ENCODE measurements at regions not wholly inside any gene's neighbourhood (a gene's known extent, or its start where the extent isn't known, plus 50 kb on each side); places are given as distances from the start of the nearest gene placed in this dataset.

GRCh38 chr7:34330308-34330707 lies 327.7 kb upstream of the NPSR1 start:
- no peak for DNase-seq
- Histone ChIP-seq H3K4me1 (ENCODE audit: insufficient read depth, low read length) (no peaks in the 10 kb centered on the region), H3K4me2 (ENCODE audit: insufficient read depth, low read length) (no peak overlapping the region), H3K9ac (ENCODE audit: low read depth, low read length) (no peak overlapping the region), H3K79me2 (ENCODE audit: insufficient read depth, low read length) (no peaks in the 10 kb centered on the region), H3K36me3 (ENCODE audit: insufficient read depth, low read length) (no peaks in the 10 kb centered on the region), H4K20me1 (ENCODE audit: insufficient read depth, low read length) (no peaks in the 10 kb centered on the region), H3K27ac (ENCODE audit: low read length) (no peak overlapping the region), H3K27me3 (ENCODE audit: insufficient read depth, low read length, poor library complexity) (no peaks in the 10 kb centered on the region), H3K9me3 (ENCODE audit: insufficient read depth, low read length, severe bottlenecking) (no peaks in the 10 kb centered on the region), H3K4me3 (ENCODE audit: low read depth in 1 of 2, low read length in 2 of 2) (no peak overlapping the region), H2AFZ (ENCODE audit: low read depth, low read length) (no peak overlapping the region)
- no peak for TF ChIP-seq CTCF (IDR thresholded peaks at IDR 0.05; ENCODE audit: borderline replicate concordance, extremely low read depth, low read length, poor library complexity, severe bottlenecking)
- TF ChIP-seq EZH2 (IDR thresholded peaks at IDR 0.05; ENCODE audit: borderline replicate concordance, low read depth, low read length, severe bottlenecking), result no peak
- ATAC-seq (ENCODE audit: insufficient read depth, low read depth), result no peak

GRCh38 chr7:34331102-34331501 lies 326.9 kb upstream of the NPSR1 start:
- Histone ChIP-seq H2AFZ (ENCODE audit: low read depth, low read length) (no peak overlapping the region), H3K79me2 (ENCODE audit: insufficient read depth, low read length) (no peaks in the 10 kb centered on the region), H3K36me3 (ENCODE audit: insufficient read depth, low read length) (no peaks in the 10 kb centered on the region), H3K4me2 (ENCODE audit: insufficient read depth, low read length) (no peak overlapping the region), H3K4me3 (ENCODE audit: low read depth in 1 of 2, low read length in 2 of 2) (no peak overlapping the region), H3K9ac (ENCODE audit: low read depth, low read length) (no peak overlapping the region), H3K4me1 (ENCODE audit: insufficient read depth, low read length) (no peaks in the 10 kb centered on the region), H3K9me3 (ENCODE audit: insufficient read depth, low read length, severe bottlenecking) (no peaks in the 10 kb centered on the region), H4K20me1 (ENCODE audit: insufficient read depth, low read length) (no peaks in the 10 kb centered on the region), H3K27me3 (ENCODE audit: insufficient read depth, low read length, poor library complexity) (no peaks in the 10 kb centered on the region), H3K27ac (ENCODE audit: low read length) (no peak overlapping the region)
- TF ChIP-seq EZH2 (IDR thresholded peaks at IDR 0.05; ENCODE audit: borderline replicate concordance, low read depth, low read length, severe bottlenecking) (no peak), CTCF (IDR thresholded peaks at IDR 0.05; ENCODE audit: borderline replicate concordance, extremely low read depth, low read length, poor library complexity, severe bottlenecking) (no peak)
- no peak for DNase-seq
- ATAC-seq (ENCODE audit: insufficient read depth, low read depth), result no peak

GRCh38 chr7:34332006-34332405 lies 326.0 kb upstream of the NPSR1 start:
- H3K27ac ChIP-seq (ENCODE audit: low read length), result no peak overlapping the region
- H3K4me1 ChIP-seq (ENCODE audit: insufficient read depth, low read length), result no peaks in the 10 kb centered on the region
- no peak overlapping the region for H3K4me3 ChIP-seq (ENCODE audit: low read depth in 1 of 2, low read length in 2 of 2)
- H3K9ac ChIP-seq (ENCODE audit: low read depth, low read length), result no peak overlapping the region
- no peaks in the 10 kb centered on the region for H4K20me1 ChIP-seq (ENCODE audit: insufficient read depth, low read length)
- H2AFZ ChIP-seq (ENCODE audit: low read depth, low read length), result no peak overlapping the region
- H3K79me2 ChIP-seq (ENCODE audit: insufficient read depth, low read length), result no peaks in the 10 kb centered on the region
- no peaks in the 10 kb centered on the region for H3K27me3 ChIP-seq (ENCODE audit: insufficient read depth, low read length, poor library complexity)
- TF ChIP-seq CTCF (IDR thresholded peaks at IDR 0.05; ENCODE audit: borderline replicate concordance, extremely low read depth, low read length, poor library complexity, severe bottlenecking) (no peak), EZH2 (IDR thresholded peaks at IDR 0.05; ENCODE audit: borderline replicate concordance, low read depth, low read length, severe bottlenecking) (no peak)
- no peak for ATAC-seq (ENCODE audit: insufficient read depth, low read depth)
- no peak for DNase-seq
- H3K9me3 ChIP-seq (ENCODE audit: insufficient read depth, low read length, severe bottlenecking), result no peaks in the 10 kb centered on the region
- H3K36me3 ChIP-seq (ENCODE audit: insufficient read depth, low read length), result no peaks in the 10 kb centered on the region
- no peak overlapping the region for H3K4me2 ChIP-seq (ENCODE audit: insufficient read depth, low read length)

GRCh38 chr7:34333184-34333583 lies 324.8 kb upstream of the NPSR1 start:
- Histone ChIP-seq H3K9me3 (ENCODE audit: insufficient read depth, low read length, severe bottlenecking) (no peaks in the 10 kb centered on the region), H3K27ac (ENCODE audit: low read length) (no peak overlapping the region), H3K4me2 (ENCODE audit: insufficient read depth, low read length) (no peak overlapping the region), H3K79me2 (ENCODE audit: insufficient read depth, low read length) (no peaks in the 10 kb centered on the region), H3K4me1 (ENCODE audit: insufficient read depth, low read length) (no peaks in the 10 kb centered on the region), H3K36me3 (ENCODE audit: insufficient read depth, low read length) (no peaks in the 10 kb centered on the region), H4K20me1 (ENCODE audit: insufficient read depth, low read length) (no peaks in the 10 kb centered on the region), H3K9ac (ENCODE audit: low read depth, low read length) (no peak overlapping the region), H3K27me3 (ENCODE audit: insufficient read depth, low read length, poor library complexity) (no peaks in the 10 kb centered on the region), H2AFZ (ENCODE audit: low read depth, low read length) (no peak overlapping the region), H3K4me3 (ENCODE audit: low read depth in 1 of 2, low read length in 2 of 2) (no peak overlapping the region)
- TF ChIP-seq EZH2 (IDR thresholded peaks at IDR 0.05; ENCODE audit: borderline replicate concordance, low read depth, low read length, severe bottlenecking) (no peak), CTCF (IDR thresholded peaks at IDR 0.05; ENCODE audit: borderline replicate concordance, extremely low read depth, low read length, poor library complexity, severe bottlenecking) (no peak)
- ATAC-seq (ENCODE audit: insufficient read depth, low read depth) (no peak), DNase-seq (no peak)

All from DND-41 (cell line).